SK-N-MC (cell line): ENCODE measurements at regions not wholly inside any gene's neighbourhood (a gene's known extent, or its start where the extent isn't known, plus 50 kb on each side); places are given as distances from the start of the nearest gene placed in this dataset.

Source experiments
- DNase-seq: peaks from one replicate; pipeline ENCODE4 v3.0.0-alpha.2; 2011; ENCODE audit warnings: low read depth, low spot score
- H3K27ac ChIP-seq: fragments of 200-600 bp; sonication (generic); 2 replicates; pipeline ENCODE4 v1.5.1; 2016; ENCODE audit warnings: mixed run types
- H3K36me3 ChIP-seq: fragments of 200-600 bp; sonication (generic); 2 replicates; pipeline ENCODE4 v1.6.1; 2017; ENCODE audit warnings: antibody characterized with exemption, low read length, mixed read lengths; ENCODE audit not compliant: insufficient read depth
- H3K4me3 ChIP-seq: fragments of 200-600 bp; sonication (generic); 2 replicates; pipeline ENCODE4 v1.5.1; 2016
- H3K9ac ChIP-seq: fragments of 200-600 bp; sonication (generic); 2 replicates; pipeline ENCODE4 v1.8.0; 2017; ENCODE audit warnings: mixed run types, mixed read lengths; ENCODE audit not compliant: insufficient read length
- H3K9me3 ChIP-seq: fragments of 200-600 bp; sonication (generic); 2 replicates; pipeline ENCODE4 v1.6.1; 2017; ENCODE audit warnings: low read depth, mild to moderate bottlenecking, antibody characterized with exemption, low read length, moderate library complexity, mixed read lengths
- EZH2 ChIP-seq: fragments of 200-600 bp; sonication (generic); IDR thresholded peaks from one replicate; pipeline ENCODE4 v1.6.1; 2017; ENCODE audit warnings: antibody characterized with exemption
- FOXP2 ChIP-seq: optimal IDR thresholded peaks from 2 replicates; pipeline ENCODE3; 2011; ENCODE audit warnings: mild to moderate bottlenecking, moderate library complexity; ENCODE audit not compliant: insufficient read depth; ENCODE audit errors: extremely low read length, control extremely low read depth
- POLR2AphosphoS5 ChIP-seq: IDR thresholded peaks from 2 replicates; pipeline ENCODE4 v1.6.1; 2012; ENCODE audit warnings: mild to moderate bottlenecking, low read depth, low read length, borderline replicate concordance

DNA sequence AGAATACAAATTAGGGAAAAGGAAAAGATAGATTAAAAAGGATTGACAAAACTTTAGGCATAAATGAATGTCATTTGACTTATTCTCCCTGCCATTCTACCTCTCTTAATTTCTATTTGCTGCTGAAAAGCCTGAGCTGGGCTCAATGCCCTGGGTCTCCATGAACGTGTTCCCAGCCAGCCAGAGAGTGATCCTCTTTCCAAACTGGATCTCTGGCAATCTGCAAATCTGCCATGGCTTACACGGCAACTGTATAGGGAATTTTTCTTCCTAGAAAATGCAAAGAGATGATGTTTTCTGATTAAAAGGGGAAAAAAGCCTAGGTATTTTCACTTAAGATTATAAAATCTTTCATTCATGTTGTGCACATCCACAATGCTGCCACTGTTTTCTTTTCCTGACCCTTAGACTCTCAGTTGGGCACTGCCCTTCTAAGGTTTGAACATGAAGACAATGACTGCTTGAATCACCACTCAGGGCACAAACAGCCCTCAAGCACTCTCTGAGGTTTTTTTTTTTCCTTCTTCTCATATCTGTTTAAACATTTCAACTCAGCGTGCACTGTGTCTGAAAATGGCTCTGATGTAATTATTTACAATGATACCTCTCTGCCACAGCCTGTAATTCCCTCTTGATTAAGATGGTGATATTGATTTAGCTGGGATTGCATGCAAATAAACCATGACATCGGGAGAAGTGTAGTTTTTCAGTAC, 60.3 kb downstream of the DACT1 start:
- TF ChIP-seq EZH2 (no peak), FOXP2 (no peak), POLR2AphosphoS5 (no peak)
- DNase-seq: no peak
- Histone ChIP-seq H3K4me3 (no peak overlapping the region), H3K9me3 (no peaks in the 10 kb centered on the region), H3K27ac (no peak overlapping the region), H3K9ac (no peak overlapping the region), H3K36me3 (no peaks in the 10 kb centered on the region)

DNA sequence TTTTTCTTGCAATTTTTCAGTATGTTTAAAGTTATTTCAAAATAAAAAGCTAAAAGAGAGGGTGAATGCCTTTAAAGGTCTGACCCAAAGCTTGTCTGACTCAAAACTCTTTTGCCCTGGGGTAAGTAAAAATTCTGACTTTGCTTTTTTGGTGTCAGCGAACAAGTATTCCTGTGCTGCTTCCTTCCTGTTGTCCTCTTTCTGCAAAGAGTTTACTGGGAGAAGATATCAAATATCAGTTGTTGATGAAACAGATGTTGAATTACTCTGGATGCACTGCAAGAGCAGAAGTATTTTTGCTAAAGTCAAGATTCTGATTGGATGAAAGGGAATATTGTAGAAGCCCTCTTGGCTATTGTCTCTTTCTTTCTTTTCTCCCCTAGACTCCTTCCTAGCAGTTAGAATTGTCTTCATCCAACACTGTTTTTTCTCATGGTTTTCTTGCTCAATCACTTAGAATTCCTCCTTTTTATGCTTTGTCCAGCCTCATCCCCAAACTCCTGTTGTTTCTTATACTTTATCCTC, 62.0 kb downstream of the DACT1 start:
- H3K36me3 ChIP-seq: no peaks in the 10 kb centered on the region
- H3K27ac ChIP-seq: no peak overlapping the region
- TF ChIP-seq EZH2: no peak
- no peak for TF ChIP-seq POLR2AphosphoS5
- TF ChIP-seq FOXP2: no peak
- H3K9ac ChIP-seq: no peak overlapping the region
- no peaks in the 10 kb centered on the region for H3K9me3 ChIP-seq
- DNase-seq: peak; percentile 12
- H3K4me3 ChIP-seq: no peak overlapping the region

DNA sequence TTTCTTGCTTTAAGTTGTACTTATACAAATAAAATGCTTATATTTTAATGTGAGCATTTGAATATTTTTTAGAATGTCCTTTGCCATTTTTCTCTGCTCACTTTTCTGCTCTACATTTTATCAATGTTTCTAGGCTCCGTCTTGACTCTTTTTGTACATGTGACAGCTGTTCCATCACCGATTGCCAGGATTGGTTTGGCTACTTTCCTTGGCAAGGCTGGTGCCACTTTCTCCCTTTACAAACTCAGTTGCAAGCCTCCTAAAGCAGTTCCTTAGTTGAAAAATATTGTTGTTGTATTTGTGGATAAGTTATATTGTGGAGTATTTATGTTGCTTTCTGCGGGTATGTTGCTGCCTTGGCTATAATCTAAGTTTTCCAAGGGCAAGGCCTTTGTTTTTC, 63.4 kb downstream of the DACT1 start:
- DNase-seq: no peak
- Histone ChIP-seq H3K36me3 (no peaks in the 10 kb centered on the region), H3K9ac (no peak overlapping the region), H3K27ac (no peak overlapping the region), H3K4me3 (no peak overlapping the region), H3K9me3 (no peaks in the 10 kb centered on the region)
- TF ChIP-seq EZH2 (no peak), FOXP2 (no peak), POLR2AphosphoS5 (no peak)

GRCh38 chr14:58701604-58702003, 63.8 kb downstream of the DACT1 start:
- no peaks in the 10 kb centered on the region for H3K9me3 ChIP-seq
- H3K4me3 ChIP-seq: no peak overlapping the region
- H3K36me3 ChIP-seq: no peaks in the 10 kb centered on the region
- TF ChIP-seq EZH2: no peak
- no peak for TF ChIP-seq FOXP2
- TF ChIP-seq POLR2AphosphoS5: no peak
- no peak overlapping the region for H3K9ac ChIP-seq
- H3K27ac ChIP-seq: no peak overlapping the region
- no peak for DNase-seq

DNA sequence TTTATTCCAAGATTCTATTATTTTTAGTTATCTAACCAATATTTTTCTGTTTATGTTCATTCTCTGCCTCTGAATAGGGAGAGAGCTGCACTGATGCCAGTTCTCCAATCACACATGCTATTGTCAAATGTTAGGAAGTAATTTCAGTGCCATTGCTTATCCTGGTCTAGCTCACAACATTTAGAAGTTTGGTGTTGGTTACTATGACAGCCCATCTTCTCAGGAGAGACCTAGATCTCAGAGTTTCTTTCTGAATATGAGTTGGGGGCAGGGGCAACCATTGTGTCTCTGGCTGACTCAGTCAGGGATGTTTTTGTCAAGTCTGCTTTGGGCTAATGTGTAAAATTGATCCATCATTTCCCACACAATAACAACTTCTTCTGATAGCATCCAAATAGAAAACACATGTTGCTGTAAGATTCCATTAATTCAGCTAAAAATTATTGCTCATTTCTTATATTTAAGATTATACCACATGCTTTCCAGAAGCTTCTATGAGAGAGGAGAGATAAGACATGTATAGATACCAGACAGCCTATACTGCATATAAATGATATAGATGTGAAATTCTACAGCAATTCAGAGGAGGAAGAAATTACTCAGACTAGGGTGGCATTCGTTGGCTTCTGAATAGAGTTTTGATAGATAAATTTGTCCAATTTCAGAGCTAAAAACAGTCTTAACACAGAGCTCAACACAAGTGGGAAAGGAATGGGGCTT, 64.8 kb downstream of the DACT1 start:
- Histone ChIP-seq H3K36me3 (no peaks in the 10 kb centered on the region), H3K4me3 (no peak overlapping the region), H3K9me3 (no peaks in the 10 kb centered on the region), H3K9ac (no peak overlapping the region), H3K27ac (no peak overlapping the region)
- TF ChIP-seq POLR2AphosphoS5 (no peak), FOXP2 (no peak), EZH2 (no peak)
- no peak for DNase-seq

GRCh38 chr14:58703161-58703506, 65.4 kb downstream of the DACT1 start:
- H3K9ac ChIP-seq: no peak overlapping the region
- H3K36me3 ChIP-seq: no peaks in the 10 kb centered on the region
- H3K27ac ChIP-seq: no peak overlapping the region
- no peak overlapping the region for H3K4me3 ChIP-seq
- TF ChIP-seq EZH2 (no peak), POLR2AphosphoS5 (no peak), FOXP2 (no peak)
- H3K9me3 ChIP-seq: no peaks in the 10 kb centered on the region
- no peak for DNase-seq

DNA sequence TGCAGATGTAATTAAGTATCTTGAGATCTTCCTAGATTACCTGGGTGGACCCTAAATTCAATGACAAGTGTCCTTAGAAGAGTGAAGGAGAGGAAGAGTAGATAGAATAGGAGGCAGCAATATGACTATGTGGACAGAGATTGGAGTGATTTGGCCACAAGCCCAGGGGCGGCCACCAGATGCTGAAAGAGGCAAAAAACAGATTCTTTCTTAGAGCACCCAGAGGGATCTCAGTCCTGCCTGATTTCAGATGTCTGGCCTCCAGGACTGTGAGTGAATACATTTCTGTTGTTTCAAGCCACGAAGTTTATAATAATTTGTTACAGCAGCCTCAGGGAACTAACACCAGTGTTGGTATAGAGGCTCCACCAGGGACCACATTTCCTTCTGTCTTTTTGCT, 67.3 kb downstream of the DACT1 start:
- Histone ChIP-seq H3K36me3 (no peaks in the 10 kb centered on the region), H3K4me3 (no peak overlapping the region), H3K9ac (no peak overlapping the region), H3K9me3 (no peaks in the 10 kb centered on the region), H3K27ac (no peak overlapping the region)
- TF ChIP-seq POLR2AphosphoS5 (no peak), EZH2 (no peak), FOXP2 (no peak)
- no peak for DNase-seq

GRCh38 chr14:58707949-58708348, 70.2 kb downstream of the DACT1 start:
- TF ChIP-seq POLR2AphosphoS5 (no peak), EZH2 (no peak), FOXP2 (no peak)

More at GRCh38 chr14:58707949-58708348, 70.2 kb downstream of the DACT1 start:
- no peak overlapping the region for H3K9ac ChIP-seq
- no peak overlapping the region for H3K4me3 ChIP-seq
- H3K9me3 ChIP-seq: no peaks in the 10 kb centered on the region
- H3K27ac ChIP-seq: no peak overlapping the region
- DNase-seq: no peak
- no peaks in the 10 kb centered on the region for H3K36me3 ChIP-seq
